8988T (cell line): ENCODE measurements at regions not wholly inside any gene's neighbourhood (a gene's known extent, or its start where the extent isn't known, plus 50 kb on each side); places are given as distances from the start of the nearest gene placed in this dataset.

ENCODE experiments used
- DNase-seq: peaks from one replicate; pipeline ENCODE4 v3.0.0; 2011

DNA sequence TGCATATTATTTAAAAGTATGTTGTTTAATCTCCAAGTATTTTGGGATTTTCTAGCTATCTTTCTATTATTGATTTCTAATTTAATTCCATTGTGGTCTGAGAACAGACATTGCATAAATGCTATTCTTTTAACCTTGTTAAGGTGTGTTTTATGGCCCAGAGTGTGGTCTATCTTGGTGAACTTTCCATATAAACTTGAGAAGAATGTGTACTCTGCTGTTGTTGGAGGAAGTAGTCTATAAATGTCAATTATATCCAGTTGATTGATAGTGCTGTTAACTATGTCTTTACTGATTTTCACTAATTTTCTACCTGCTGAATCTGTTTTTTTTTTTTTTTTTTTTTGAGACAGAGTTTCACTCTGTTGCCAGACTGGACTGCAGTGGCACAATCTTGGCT is 180.9 kb downstream of the ZNF621 start:
- no peak for DNase-seq

DNA sequence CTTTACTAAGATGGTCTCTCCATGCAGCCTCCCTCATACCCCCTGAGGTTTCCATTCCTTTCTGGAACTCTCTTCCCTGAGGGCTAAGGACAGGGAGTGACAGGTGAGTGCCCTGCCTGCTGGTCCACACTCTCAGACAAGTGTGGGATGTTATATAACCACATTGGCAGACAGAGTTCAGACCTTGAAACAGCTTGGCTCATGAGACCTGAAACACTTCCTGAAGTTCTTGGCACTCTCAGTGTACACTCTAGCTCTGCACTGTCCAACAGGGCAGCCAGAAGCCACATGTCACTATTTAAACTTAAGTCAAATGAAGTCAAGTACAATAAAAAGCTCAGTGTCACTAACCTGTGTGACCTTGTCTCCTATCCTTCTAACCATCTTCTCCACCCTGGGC is 188.5 kb downstream of the ZNF621 start:
- DNase-seq: no peak

DNA sequence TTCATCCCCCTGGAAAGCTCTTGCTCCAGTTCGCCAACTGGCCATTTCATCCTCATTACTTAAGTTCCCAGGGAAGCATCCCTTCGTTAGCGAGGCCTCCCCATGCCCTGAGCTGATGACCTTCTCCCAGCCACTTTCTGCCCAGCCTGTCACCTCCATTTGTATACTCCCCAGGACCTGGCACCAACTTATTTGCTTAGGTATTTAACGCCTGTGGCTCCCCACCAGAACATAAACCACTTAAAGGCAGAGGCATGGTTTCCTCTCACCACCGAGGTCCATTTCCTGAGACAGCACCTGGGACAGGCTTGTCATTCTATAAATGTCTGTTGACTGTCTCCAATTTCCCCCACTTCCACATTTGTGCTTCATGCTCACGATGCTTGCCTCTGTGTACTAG is 189.0 kb downstream of the ZNF621 start:
- DNase-seq: no peak

DNA sequence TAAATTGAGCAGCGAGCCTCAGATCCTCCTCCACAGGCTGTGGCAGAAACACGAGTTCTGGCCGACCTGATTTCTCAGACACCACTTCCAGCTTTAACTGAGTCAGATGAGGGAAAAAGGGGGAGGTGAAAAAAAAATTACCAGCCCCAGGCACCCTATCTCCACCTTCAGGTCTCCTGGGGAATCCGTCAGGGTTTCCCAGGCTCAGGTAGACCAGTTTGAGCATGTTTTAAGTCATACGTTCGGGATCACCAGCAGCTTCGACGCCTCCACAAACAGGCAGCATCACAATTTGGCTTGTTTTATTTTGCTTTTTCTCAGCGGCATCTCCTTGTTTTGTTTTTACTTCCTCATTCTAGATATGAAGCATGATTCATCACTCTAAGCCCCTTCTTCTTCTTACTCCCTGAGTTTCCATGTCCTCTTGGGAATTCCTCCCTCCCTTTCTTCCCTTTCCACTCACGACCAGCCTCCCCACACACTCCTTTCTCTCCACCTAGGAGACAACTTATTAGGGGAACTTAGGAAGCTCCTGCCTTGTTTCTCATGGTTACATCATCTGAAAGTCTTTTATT is 190.1 kb downstream of the ZNF621 start:
- no peak for DNase-seq

DNA sequence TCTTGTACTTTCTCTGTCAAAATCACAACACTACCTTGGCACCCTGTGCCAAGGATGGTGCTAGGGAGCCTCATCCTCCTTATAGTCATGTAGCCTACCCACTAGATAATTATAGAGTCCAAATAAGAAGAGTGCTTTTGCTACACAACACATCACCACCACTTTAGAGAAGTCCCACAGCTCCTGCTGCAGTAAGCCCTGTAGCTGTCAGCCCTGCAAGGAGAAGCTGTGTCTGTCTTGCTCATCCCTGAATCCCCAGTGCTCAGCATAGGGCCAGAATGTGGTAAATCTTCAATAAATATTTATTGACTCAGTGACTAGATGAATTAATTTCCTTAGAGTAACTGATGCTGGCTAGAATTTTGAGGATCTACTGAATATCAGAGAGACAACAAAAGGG is 190.8 kb downstream of the ZNF621 start:
- no peak for DNase-seq

GRCh38 chr3:40717471-40717870 is 192.7 kb downstream of the ZNF621 start:
- no peak for DNase-seq

- no peak for DNase-seq
Observed at GRCh38 chr3:40718209-40718608, 193.4 kb downstream of the ZNF621 start.

- no peak for DNase-seq
Observed at GRCh38 chr3:40718681-40719080, 193.9 kb downstream of the ZNF621 start.

DNA sequence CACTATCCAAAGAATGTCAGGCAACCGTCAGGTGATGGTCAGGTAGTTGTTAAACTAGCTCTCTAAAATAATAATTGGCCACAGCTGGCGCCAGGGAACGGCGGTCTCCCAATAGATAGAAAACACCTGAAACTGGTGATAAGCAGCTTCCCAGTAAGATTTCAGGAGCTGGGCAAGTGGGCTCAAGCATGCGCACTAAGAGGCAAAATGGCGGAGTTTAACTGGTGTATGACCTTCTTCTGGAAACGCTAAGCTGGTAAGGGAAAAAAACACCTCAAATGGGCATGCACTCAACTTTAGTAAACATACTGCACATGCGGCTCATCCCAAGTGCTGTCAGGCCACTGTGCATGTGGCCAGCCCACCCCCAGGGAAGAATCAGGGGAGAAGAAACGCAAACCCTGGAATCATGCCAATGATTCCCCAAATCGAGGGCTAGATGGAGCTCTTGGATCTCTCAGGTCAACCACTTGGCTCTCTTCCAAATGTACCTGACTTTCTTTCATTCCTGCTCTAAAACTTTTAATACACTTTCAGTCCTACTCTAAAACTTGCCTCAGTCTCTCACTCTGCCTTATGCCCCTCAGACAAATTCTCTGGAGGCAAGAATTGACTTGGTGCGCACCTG is 195.0 kb downstream of the ZNF621 start:
- DNase-seq: no peak

GRCh38 chr3:40720341-40720740 is 195.6 kb downstream of the ZNF621 start:
- DNase-seq: no peak

DNA sequence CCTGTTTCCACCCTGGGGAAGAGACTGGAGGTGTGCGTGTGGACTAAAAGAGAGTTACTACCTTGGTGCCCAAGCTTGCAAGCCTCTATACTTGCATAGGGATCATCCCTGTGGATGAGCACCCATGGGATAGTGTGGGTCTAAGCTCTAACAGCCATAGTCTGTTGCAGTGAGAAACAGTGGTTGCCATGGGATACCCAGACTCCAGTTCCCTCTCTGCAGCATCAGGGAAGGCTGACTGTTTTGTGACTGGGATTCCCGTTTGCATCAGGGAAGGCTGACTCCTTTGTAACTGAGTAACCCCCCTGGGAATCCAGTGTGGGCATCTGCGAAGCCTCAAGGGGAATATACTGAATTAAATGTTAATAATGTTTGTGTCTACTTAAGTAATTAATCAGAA is 196.1 kb downstream of the ZNF621 start:
- no peak for DNase-seq

DNA sequence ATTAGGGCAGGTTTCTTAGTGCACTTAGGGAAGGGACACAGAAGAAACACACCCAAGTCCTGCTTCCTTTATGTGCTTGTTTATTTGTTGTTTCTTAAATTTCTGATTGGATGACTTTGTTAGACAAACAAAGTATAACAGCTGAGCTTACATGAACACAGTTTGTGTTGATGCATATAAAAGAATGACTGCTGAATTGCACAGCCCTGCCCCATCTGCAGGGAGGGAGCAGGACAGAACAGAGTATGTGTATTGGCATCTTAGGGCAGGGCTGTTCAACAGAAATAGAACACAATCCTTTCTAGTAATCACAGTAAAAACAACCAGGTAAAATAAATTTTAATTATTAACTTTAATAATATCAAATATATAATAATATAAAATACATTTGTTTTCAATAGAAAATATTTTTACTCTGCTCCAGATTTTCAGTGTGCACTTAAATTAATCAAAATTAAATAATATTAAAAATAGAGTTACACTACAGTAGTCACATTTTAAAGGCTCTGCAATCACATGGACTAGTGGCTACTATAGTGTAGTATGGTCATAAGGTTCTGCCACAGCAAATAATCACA is 198.4 kb downstream of the ZNF621 start:
- DNase-seq: no peak

DNA sequence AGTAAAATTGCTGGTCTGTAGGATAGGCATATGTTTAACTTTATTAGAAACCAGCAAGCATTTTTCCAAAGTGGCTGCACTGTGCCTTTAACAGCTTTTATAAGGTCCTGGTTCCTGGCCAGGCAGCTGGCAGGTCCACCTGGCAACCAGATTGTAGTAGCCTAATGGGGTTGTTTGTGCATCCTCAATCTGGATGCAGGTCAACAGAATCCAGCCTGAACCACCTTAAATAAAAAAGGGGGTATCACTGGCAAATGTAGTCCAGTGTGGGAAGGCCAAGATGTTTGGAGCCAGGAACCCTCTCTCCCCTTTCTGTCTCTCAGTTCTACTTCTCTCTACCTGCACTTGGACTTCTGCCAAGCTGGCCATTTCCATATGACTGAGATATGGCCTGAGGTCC is 200.3 kb downstream of the ZNF621 start:
- DNase-seq: no peak

DNA sequence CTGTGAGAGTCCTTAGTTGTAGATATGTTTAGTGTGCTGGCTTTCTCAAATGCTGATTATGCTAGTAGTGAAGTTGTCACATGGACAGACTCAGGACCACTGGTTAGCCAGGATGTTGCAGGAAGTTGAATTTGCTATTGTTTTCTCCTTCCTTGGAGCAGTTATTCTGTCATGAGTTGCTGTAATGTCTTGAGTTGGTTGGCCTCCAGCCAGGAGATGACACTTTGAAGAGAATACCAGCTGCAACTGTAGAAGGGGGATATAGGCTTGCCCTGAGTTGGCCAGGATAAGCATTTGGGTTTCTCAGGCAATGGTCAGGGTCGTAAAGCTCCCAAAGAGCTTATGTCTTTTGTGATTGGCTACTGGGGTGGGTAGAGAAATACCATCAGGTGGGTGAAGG is 206.7 kb downstream of the ZNF621 start:
- no peak for DNase-seq

DNA sequence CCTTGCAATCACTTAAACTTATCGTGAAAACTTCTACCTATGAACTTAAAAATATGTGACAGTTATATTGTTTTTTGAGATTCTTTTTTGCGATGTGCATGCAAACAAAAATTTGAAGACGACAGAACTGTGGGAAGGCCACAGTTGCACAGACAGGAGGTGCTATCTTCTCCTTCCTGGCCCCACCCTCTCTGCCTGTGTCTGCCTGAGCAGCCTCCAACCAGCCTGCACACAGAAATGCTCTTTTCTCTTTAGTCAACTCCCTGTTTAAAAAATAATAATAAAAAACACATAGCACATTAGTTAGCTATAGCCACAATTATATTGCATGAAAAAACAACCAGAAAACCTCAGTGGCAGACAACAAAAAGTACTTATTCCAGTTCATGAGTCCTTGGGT is 212.2 kb downstream of the ZNF621 start:
- no peak for DNase-seq

DNA sequence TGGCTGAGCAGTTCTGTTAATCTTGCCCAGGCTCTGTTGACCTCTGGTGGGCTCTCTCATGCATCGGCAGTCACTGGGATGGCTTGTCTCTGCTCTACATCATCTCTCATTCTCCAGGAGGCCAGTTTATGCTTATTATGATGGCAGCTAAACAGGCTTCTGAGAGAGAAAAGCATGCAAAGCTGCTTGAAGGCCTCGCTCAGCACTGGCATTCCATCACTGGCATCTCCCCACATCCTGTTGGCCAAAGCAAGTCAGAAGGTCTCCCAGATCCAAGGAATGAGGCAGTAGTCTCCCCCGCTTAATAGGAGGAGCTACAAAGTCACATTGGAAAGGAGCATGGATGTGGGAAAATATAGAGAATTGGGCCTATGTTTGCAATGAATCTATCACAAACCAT is 212.6 kb downstream of the ZNF621 start:
- DNase-seq: no peak

DNA sequence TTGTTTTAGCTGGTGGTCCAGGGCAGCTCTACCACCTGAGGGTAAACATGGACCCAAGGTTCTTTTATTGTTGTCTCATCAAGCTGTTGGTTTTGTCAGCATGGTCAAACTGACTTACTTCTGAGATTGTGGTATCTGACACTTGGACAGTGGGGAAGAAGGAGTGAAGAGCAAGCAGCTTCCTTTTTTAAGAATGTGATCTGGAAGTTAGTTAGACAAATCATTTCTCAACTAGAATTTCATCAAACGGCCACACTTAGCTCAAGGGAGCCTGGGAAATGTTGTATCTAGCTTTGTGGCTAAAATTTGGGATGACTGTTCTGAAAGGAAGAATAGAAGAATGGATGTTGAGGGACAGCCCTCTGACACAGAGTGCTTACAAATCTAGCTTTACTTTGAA is 215.2 kb downstream of the ZNF621 start:
- DNase-seq: no peak

DNA sequence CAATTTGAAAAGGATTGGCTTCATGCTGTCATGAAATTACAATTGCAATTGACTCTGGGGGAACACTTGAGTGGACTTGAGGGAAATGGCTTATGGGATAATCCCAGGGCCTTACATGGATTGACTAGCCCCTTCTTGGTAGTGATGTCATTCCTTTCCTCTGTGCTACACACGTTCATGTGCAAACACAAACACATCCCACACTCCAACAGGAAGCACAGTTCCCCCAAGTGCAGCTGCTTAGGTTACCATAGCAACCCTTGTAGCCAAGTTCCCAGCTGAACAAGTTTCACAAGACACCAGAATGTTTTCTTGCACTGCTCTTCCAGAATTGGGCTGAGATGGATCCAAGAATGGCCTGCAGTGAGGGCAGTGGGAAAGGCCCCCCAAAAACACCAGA is 217.0 kb downstream of the ZNF621 start:
- DNase-seq: no peak

DNA sequence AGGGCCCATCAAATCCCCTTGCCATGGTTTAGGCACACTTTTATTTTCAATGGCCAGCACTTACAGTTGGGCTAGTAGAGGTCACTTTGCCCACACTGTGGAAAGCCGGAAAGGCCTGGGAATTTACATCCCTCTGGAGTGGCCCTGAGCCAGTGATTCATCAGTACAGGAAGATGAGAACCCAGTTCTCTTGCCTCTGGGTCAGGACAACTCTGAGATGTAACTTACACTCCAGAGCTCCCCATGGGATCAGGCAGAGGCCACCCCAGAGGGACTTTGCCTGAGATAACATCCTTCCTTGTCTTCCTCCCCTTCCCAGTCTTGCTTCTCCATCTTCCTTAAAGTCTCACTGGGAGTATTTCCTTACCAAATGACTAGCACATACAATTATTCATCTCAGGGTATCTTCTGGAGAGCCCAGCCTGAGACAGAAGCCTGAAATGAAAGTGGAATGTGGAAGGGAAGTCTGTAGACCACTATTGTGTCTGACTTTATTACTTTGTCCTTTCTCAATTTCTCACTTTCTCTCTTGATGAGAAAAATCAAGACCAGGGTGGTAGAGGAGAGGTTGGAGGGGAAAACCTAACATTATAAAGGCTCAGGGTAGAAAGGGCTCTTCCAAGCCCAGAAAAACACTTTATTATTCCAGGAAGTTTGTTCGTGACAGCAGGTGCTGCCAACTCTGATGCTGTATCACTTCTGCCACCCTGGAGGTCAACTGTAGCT is 220.8 kb downstream of the ZNF621 start:
- no peak for DNase-seq

GRCh38 chr3:40751666-40752065 is 226.9 kb downstream of the ZNF621 start:
- no peak for DNase-seq

- DNase-seq: no peak
Observed at GRCh38 chr3:40752492-40752891, 227.7 kb downstream of the ZNF621 start.

GRCh38 chr3:40753291-40753770 is 228.6 kb downstream of the ZNF621 start:
- no peak for DNase-seq

GRCh38 chr3:40753951-40754350 is 229.2 kb downstream of the ZNF621 start:
- no peak for DNase-seq

DNA sequence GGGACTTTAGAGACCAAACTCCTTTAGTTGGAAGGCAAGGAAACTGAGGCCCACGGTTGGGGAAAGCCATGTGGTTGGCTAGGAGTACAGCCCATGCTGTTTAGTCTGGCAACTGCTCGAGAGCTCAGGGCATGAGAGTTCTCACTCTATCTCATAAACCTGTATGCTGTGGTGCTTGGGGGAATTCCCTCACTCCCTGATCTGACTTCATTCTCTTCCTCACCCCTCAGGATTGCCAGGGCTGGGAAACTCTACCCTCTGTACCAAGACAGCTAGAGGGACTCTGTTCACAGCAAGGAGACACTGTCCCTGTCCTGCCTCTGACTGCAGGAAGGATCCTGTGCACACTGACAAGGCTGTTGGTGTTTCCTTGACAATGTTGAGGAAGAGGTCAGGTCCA is 230.2 kb downstream of the ZNF621 start:
- no peak for DNase-seq
